Liver (tissue), 8 donors: ENCODE measurements at regions not wholly inside any gene's neighbourhood (a gene's known extent, or its start where the extent isn't known, plus 50 kb on each side); places are given as distances from the start of the nearest gene placed in this dataset.

Source experiments
- DNase-seq: peaks from one replicate; pipeline ENCODE4 v3.0.0-alpha.2; 2017; ENCODE audit warnings: low spot score
- H3K27ac ChIP-seq, 2 donors: one replicate each; pipeline ENCODE4 v1.7.0; 2013; ENCODE audit warnings: inconsistent platforms in 2 of 2, low read length in 2 of 2, control low read depth in 1 of 2, low read depth in 1 of 2, mild to moderate bottlenecking in 1 of 2
- H3K27me3 ChIP-seq, 4 donors: one replicate each; pipeline versions ENCODE4 v1.6.1 to v1.7.0; 2013; ENCODE audit warnings: low read length in 3 of 4, inconsistent platforms in 1 of 4, mild to moderate bottlenecking in 1 of 4, moderate library complexity in 1 of 4; ENCODE audit not compliant: control insufficient read depth in 4 of 4, insufficient read depth in 4 of 4
- H3K36me3 ChIP-seq, 4 donors: one replicate each; pipeline versions ENCODE4 v1.6.1 to v1.7.0; 2013; ENCODE audit warnings: low read length in 3 of 4, mild to moderate bottlenecking in 3 of 4, low read depth in 1 of 4, moderate library complexity in 1 of 4; ENCODE audit not compliant: control insufficient read depth in 4 of 4, insufficient read depth in 3 of 4
- H3K4me1 ChIP-seq, 4 donors: one replicate each; pipeline versions ENCODE4 v1.6.1 to v1.7.0; 2013; ENCODE audit warnings: low read length in 3 of 4, mild to moderate bottlenecking in 3 of 4, moderate library complexity in 1 of 4; ENCODE audit not compliant: control insufficient read depth in 4 of 4, insufficient read depth in 4 of 4
- H3K4me3 ChIP-seq, 3 donors: one replicate each; pipeline versions ENCODE4 v1.6.1 to v1.7.0; 2013; ENCODE audit warnings: low read length in 3 of 3, control low read depth in 1 of 3, low read depth in 1 of 3, mild to moderate bottlenecking in 1 of 3
- H3K9ac ChIP-seq, 2 donors: one replicate each; pipeline ENCODE4 v1.7.0; 2013; ENCODE audit warnings: low read length in 2 of 2, mild to moderate bottlenecking in 2 of 2, moderate library complexity in 2 of 2, control low read depth in 1 of 2, low read depth in 1 of 2
- H3K9me3 ChIP-seq, 4 donors: one replicate each; pipeline versions ENCODE4 v1.6.1 to v1.7.0; 2013; ENCODE audit warnings: low read length in 3 of 4; ENCODE audit not compliant: control insufficient read depth in 4 of 4
- EGR1 ChIP-seq, 2 donors: IDR thresholded peaks; 2 replicates each; pipeline ENCODE4 v1.6.1; 2016 to 2018; ENCODE audit warnings: antibody characterized with exemption in 2 of 2, low read depth in 2 of 2
- FOXA1 ChIP-seq: IDR thresholded peaks from 2 replicates; pipeline ENCODE4 v1.6.1; 2016; ENCODE audit warnings: antibody characterized with exemption
- FOXA2 ChIP-seq: IDR thresholded peaks from 2 replicates; pipeline ENCODE4 v1.6.1; 2016; ENCODE audit warnings: antibody characterized with exemption
- GABPA ChIP-seq, 2 donors: IDR thresholded peaks in 1 of 2; conservative IDR thresholded peaks in 1 of 2; 2 replicates each; pipeline ENCODE4 v1.6.1; 2016; ENCODE audit warnings: antibody characterized with exemption in 2 of 2, mild to moderate bottlenecking in 1 of 2, moderate library complexity in 1 of 2
- HNF4A ChIP-seq, 2 donors: conservative IDR thresholded peaks; 2 replicates each; pipeline ENCODE4 v1.6.1; 2016; ENCODE audit warnings: antibody characterized with exemption in 2 of 2, mild to moderate bottlenecking in 2 of 2
- HNF4G ChIP-seq: IDR thresholded peaks from 2 replicates; pipeline ENCODE4 v1.6.1; 2016; ENCODE audit warnings: antibody characterized with exemption
- JUND ChIP-seq, 2 donors: IDR thresholded peaks; 2 replicates each; pipeline ENCODE4 v1.6.1; 2016; ENCODE audit warnings: antibody characterized with exemption in 2 of 2
- NR2F2 ChIP-seq: IDR thresholded peaks from 2 replicates; pipeline ENCODE4 v1.6.1; 2016; ENCODE audit warnings: antibody characterized with exemption
- RXRA ChIP-seq, 2 donors: IDR thresholded peaks; 2 replicates each; pipeline ENCODE4 v1.6.1; 2017 to 2018; ENCODE audit warnings: antibody characterized with exemption in 2 of 2, mild to moderate bottlenecking in 1 of 2
- SP1 ChIP-seq: IDR thresholded peaks from 2 replicates; pipeline ENCODE4 v1.6.1; 2018; ENCODE audit warnings: antibody characterized with exemption, mild to moderate bottlenecking
- TAF1 ChIP-seq: conservative IDR thresholded peaks from 2 replicates; pipeline ENCODE4 v1.6.1; 2016; ENCODE audit warnings: antibody characterized with exemption, mild to moderate bottlenecking
- YY1 ChIP-seq: IDR thresholded peaks from 2 replicates; pipeline ENCODE4 v1.6.1; 2016; ENCODE audit warnings: antibody characterized with exemption, mild to moderate bottlenecking
- WGBS: extraction: QIAGEN DNeasy Blood & Tissue Kit; methylation state at CpG from one replicate; pipeline ENCODE4 v1.1.7; 2013; 5-methylcytosine and 5-hydroxymethylcytosine counted together
- TF ChIP-seq, protein P1 (sequence below): IDR thresholded peaks from 2 replicates; pipeline ENCODE4 v1.6.1; 2016; ENCODE audit warnings: antibody characterized with exemption
- TF ChIP-seq, protein P2 (sequence below): IDR thresholded peaks from 2 replicates; pipeline ENCODE4 v1.6.1; 2016; ENCODE audit warnings: antibody characterized with exemption, mild to moderate bottlenecking
- TF ChIP-seq, protein P3 (sequence below): IDR thresholded peaks from 2 replicates; pipeline ENCODE4 v1.6.1; 2016; ENCODE audit warnings: antibody characterized with exemption
- TF ChIP-seq, protein P4 (sequence below): IDR thresholded peaks from 2 replicates; pipeline ENCODE4 v1.6.1; 2016; ENCODE audit warnings: antibody characterized with exemption
- TF ChIP-seq, protein P5 (sequence below): fragments of 150-350 bp; IDR thresholded peaks from 2 replicates; pipeline ENCODE4 v1.5.1; 2017; ENCODE audit warnings: improper control_type of control experiment, low read depth, low read length; ENCODE audit not compliant: missing input control
- donor health status: healthy.
- donor health status: healthy.
- donor health status: healthy.
- donor health status: healthy.
- donor health status: healthy.

DNA sequence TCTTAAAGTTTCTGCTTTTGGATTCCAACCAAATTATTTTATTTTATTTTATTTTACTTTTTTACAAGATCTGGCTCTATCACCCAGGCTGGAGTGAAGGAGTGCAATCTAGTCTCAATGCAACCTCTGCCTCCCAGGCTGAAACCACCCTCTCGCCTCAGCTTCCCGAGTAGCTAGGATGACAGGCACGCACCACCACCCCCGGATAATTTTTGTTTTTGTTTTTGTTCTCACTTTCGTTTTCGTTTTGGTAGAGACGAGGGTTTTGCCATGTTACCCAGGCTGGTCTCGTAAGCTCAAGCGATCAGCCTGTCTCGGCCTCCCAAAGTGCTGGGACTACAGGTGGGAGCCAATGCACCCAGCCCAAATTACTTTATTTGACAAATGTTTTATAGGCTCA is 219.8 kb downstream of the ETS1 start:
- Histone ChIP-seq H3K4me3 (no peak overlapping the region), H3K27me3 (no peaks in the 10 kb centered on the region), H3K36me3 (no peaks in the 10 kb centered on the region), H3K4me1 (no peaks in the 10 kb centered on the region), H3K9ac (no peak overlapping the region), H3K27ac (no peak overlapping the region), H3K9me3 (no peaks in the 10 kb centered on the region)
- TF ChIP-seq FOXA1 (no peak), TAF1 (no peak), JUND (IDR thresholded peaks at IDR 0.05) (no peak), HNF4G (no peak), GABPA (IDR thresholded peaks at IDR 0.05 in 1 of 2, conservative IDR thresholded peaks at IDR 0.05 in 1 of 2) (no peak), YY1 (no peak), RXRA (IDR thresholded peaks at IDR 0.05) (no peak), NR2F2 (no peak), FOXA2 (no peak), HNF4A (conservative IDR thresholded peaks at IDR 0.05) (no peak), SP1 (no peak), EGR1 (IDR thresholded peaks at IDR 0.05; ENCODE audit: low read depth in 2 of 2) (no peak)
- TF ChIP-seq, protein P1, sequence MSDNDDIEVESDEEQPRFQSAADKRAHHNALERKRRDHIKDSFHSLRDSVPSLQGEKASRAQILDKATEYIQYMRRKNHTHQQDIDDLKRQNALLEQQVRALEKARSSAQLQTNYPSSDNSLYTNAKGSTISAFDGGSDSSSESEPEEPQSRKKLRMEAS: no peak
- TF ChIP-seq, protein P2, sequence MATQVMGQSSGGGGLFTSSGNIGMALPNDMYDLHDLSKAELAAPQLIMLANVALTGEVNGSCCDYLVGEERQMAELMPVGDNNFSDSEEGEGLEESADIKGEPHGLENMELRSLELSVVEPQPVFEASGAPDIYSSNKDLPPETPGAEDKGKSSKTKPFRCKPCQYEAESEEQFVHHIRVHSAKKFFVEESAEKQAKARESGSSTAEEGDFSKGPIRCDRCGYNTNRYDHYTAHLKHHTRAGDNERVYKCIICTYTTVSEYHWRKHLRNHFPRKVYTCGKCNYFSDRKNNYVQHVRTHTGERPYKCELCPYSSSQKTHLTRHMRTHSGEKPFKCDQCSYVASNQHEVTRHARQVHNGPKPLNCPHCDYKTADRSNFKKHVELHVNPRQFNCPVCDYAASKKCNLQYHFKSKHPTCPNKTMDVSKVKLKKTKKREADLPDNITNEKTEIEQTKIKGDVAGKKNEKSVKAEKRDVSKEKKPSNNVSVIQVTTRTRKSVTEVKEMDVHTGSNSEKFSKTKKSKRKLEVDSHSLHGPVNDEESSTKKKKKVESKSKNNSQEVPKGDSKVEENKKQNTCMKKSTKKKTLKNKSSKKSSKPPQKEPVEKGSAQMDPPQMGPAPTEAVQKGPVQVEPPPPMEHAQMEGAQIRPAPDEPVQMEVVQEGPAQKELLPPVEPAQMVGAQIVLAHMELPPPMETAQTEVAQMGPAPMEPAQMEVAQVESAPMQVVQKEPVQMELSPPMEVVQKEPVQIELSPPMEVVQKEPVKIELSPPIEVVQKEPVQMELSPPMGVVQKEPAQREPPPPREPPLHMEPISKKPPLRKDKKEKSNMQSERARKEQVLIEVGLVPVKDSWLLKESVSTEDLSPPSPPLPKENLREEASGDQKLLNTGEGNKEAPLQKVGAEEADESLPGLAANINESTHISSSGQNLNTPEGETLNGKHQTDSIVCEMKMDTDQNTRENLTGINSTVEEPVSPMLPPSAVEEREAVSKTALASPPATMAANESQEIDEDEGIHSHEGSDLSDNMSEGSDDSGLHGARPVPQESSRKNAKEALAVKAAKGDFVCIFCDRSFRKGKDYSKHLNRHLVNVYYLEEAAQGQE: no peak
- TF ChIP-seq, protein P3, sequence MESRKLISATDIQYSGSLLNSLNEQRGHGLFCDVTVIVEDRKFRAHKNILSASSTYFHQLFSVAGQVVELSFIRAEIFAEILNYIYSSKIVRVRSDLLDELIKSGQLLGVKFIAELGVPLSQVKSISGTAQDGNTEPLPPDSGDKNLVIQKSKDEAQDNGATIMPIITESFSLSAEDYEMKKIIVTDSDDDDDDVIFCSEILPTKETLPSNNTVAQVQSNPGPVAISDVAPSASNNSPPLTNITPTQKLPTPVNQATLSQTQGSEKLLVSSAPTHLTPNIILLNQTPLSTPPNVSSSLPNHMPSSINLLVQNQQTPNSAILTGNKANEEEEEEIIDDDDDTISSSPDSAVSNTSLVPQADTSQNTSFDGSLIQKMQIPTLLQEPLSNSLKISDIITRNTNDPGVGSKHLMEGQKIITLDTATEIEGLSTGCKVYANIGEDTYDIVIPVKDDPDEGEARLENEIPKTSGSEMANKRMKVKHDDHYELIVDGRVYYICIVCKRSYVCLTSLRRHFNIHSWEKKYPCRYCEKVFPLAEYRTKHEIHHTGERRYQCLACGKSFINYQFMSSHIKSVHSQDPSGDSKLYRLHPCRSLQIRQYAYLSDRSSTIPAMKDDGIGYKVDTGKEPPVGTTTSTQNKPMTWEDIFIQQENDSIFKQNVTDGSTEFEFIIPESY: no peak
- TF ChIP-seq, protein P4, sequence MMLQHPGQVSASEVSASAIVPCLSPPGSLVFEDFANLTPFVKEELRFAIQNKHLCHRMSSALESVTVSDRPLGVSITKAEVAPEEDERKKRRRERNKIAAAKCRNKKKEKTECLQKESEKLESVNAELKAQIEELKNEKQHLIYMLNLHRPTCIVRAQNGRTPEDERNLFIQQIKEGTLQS: no peak
- TF ChIP-seq, protein P5, sequence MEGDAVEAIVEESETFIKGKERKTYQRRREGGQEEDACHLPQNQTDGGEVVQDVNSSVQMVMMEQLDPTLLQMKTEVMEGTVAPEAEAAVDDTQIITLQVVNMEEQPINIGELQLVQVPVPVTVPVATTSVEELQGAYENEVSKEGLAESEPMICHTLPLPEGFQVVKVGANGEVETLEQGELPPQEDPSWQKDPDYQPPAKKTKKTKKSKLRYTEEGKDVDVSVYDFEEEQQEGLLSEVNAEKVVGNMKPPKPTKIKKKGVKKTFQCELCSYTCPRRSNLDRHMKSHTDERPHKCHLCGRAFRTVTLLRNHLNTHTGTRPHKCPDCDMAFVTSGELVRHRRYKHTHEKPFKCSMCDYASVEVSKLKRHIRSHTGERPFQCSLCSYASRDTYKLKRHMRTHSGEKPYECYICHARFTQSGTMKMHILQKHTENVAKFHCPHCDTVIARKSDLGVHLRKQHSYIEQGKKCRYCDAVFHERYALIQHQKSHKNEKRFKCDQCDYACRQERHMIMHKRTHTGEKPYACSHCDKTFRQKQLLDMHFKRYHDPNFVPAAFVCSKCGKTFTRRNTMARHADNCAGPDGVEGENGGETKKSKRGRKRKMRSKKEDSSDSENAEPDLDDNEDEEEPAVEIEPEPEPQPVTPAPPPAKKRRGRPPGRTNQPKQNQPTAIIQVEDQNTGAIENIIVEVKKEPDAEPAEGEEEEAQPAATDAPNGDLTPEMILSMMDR: no peak
- WGBS: 75% methylated on average over 10 of the region's 10 CpGs
- no peak for DNase-seq

DNA sequence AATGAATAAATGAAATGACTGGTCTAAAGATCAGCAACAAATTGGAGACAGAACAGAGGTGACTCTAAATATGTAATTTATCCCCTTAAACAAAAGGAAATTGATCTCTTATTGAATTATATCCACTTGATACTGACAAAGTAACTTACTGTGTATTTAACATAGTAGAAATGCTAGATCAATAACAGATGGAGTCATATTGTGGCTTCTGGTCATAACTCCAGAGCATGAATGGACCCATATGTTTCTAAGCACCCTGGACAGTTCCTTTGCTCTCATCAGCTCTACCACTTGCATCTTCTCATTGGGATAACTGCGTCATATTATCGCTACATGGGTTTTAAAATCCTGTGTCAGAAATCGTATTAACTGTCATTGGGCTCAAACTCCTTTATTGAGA is 222.3 kb downstream of the ETS1 start:
- no peaks in the 10 kb centered on the region for H3K4me1 ChIP-seq
- peaks cover 0 to 6% (median 0%) of the 10 kb centered on the region in 4 donors for H3K27me3 ChIP-seq
- 65% methylated on average over 3 of the region's 3 CpGs for WGBS
- H3K4me3 ChIP-seq: no peak overlapping the region
- no peak for DNase-seq
- no peaks in the 10 kb centered on the region for H3K9me3 ChIP-seq
- TF ChIP-seq, protein P2: peak; percentile 97
- TF ChIP-seq, protein P1: no peak
- TF ChIP-seq, protein P3: no peak
- TF ChIP-seq HNF4A (conservative IDR thresholded peaks at IDR 0.05) (no peak), HNF4G (no peak)
- H3K27ac ChIP-seq: no peak overlapping the region
- no peak overlapping the region for H3K9ac ChIP-seq
- no peaks in the 10 kb centered on the region for H3K36me3 ChIP-seq
